Osteoblast (primary cell): ENCODE measurements at regions not wholly inside any gene's neighbourhood (a gene's known extent, or its start where the extent isn't known, plus 50 kb on each side); places are given as distances from the start of the nearest gene placed in this dataset.

Source experiments
- DNase-seq: peaks from one replicate; pipeline ENCODE4 v3.0.0; 2011; ENCODE audit warnings: low spot score, mixed read lengths; ENCODE audit not compliant: insufficient read length; ENCODE audit errors: missing footprints
- H2AFZ ChIP-seq: 2 replicates; pipeline ENCODE4 v1.6.0; 2011; ENCODE audit warnings: mild to moderate bottlenecking, low read length
- H3K27ac ChIP-seq: 2 replicates; pipeline ENCODE4 v1.5.1; 2011; ENCODE audit warnings: mild to moderate bottlenecking, low read depth, low read length, moderate library complexity
- H3K27me3 ChIP-seq: 2 replicates; pipeline ENCODE4 v1.6.0; 2012; ENCODE audit warnings: mild to moderate bottlenecking, control low read depth, inconsistent platforms, low read length, moderate library complexity; ENCODE audit not compliant: insufficient read depth
- H3K36me3 ChIP-seq: 2 replicates; pipeline ENCODE4 v1.5.1; 2011; ENCODE audit warnings: mild to moderate bottlenecking, low read length, control low read depth, moderate library complexity; ENCODE audit not compliant: insufficient read depth
- H3K4me1 ChIP-seq: 2 replicates; pipeline ENCODE4 v1.5.1; 2011; ENCODE audit warnings: mild to moderate bottlenecking, low read length, control low read depth, moderate library complexity; ENCODE audit not compliant: insufficient read depth
- H3K4me2 ChIP-seq: 2 replicates; pipeline ENCODE4 v1.6.0; 2011; ENCODE audit warnings: mild to moderate bottlenecking, low read length; ENCODE audit not compliant: insufficient read depth
- H3K4me3 ChIP-seq: fragments of 200-600 bp; sonication (generic); 3 replicates; pipeline ENCODE4 v1.5.1; 2012; ENCODE audit warnings: mild to moderate bottlenecking, low read length, inconsistent platforms; ENCODE audit not compliant: insufficient read depth
- H3K79me2 ChIP-seq: 2 replicates; pipeline ENCODE4 v1.6.0; 2012; ENCODE audit warnings: mild to moderate bottlenecking, low read length, control low read depth, inconsistent platforms; ENCODE audit not compliant: insufficient read depth
- H3K9me3 ChIP-seq: 2 replicates; pipeline ENCODE4 v1.5.1; 2011; ENCODE audit warnings: low read depth, low read length, control low read depth
- H4K20me1 ChIP-seq: 2 replicates; pipeline ENCODE4 v1.6.0; 2012; ENCODE audit warnings: mild to moderate bottlenecking, low read length, control low read depth; ENCODE audit not compliant: insufficient read depth
- TF ChIP-seq, protein P1 (sequence below): IDR thresholded peaks from 2 replicates; pipeline ENCODE4 v1.5.1; 2011; ENCODE audit warnings: mild to moderate bottlenecking, low read depth, low read length, moderate library complexity; ENCODE audit errors: extremely low read depth

GRCh38 chr14:42929806-42930480 is 1323.3 kb downstream of the LRFN5 start:
- no peaks in the 10 kb centered on the region for H3K27me3 ChIP-seq
- no peaks in the 10 kb centered on the region for H3K79me2 ChIP-seq
- H4K20me1 ChIP-seq = no peaks in the 10 kb centered on the region
- no peaks in the 10 kb centered on the region for H3K36me3 ChIP-seq
- no peak overlapping the region for H3K4me3 ChIP-seq
- H3K9me3 ChIP-seq = peaks cover 3% of the 10 kb centered on the region
- H3K4me2 ChIP-seq = no peak overlapping the region
- no peak overlapping the region for H3K27ac ChIP-seq
- TF ChIP-seq, protein P1, sequence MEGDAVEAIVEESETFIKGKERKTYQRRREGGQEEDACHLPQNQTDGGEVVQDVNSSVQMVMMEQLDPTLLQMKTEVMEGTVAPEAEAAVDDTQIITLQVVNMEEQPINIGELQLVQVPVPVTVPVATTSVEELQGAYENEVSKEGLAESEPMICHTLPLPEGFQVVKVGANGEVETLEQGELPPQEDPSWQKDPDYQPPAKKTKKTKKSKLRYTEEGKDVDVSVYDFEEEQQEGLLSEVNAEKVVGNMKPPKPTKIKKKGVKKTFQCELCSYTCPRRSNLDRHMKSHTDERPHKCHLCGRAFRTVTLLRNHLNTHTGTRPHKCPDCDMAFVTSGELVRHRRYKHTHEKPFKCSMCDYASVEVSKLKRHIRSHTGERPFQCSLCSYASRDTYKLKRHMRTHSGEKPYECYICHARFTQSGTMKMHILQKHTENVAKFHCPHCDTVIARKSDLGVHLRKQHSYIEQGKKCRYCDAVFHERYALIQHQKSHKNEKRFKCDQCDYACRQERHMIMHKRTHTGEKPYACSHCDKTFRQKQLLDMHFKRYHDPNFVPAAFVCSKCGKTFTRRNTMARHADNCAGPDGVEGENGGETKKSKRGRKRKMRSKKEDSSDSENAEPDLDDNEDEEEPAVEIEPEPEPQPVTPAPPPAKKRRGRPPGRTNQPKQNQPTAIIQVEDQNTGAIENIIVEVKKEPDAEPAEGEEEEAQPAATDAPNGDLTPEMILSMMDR = no peak
- peak overlapping the region; percentile 26 for H2AFZ ChIP-seq
- DNase-seq = no peak
- H3K4me1 ChIP-seq = no peaks in the 10 kb centered on the region

- Histone ChIP-seq H3K36me3 (no peaks in the 10 kb centered on the region), H2AFZ (no peak overlapping the region), H4K20me1 (no peaks in the 10 kb centered on the region), H3K4me3 (no peak overlapping the region), H3K27me3 (no peaks in the 10 kb centered on the region), H3K79me2 (no peaks in the 10 kb centered on the region), H3K4me2 (no peak overlapping the region), H3K4me1 (no peaks in the 10 kb centered on the region), H3K27ac (no peak overlapping the region), H3K9me3 (peaks cover 3% of the 10 kb centered on the region)
- TF ChIP-seq, protein P1 = no peak
- DNase-seq = no peak
Measured at GRCh38 chr14:42927313-42927712, 1320.6 kb downstream of the LRFN5 start.

DNA sequence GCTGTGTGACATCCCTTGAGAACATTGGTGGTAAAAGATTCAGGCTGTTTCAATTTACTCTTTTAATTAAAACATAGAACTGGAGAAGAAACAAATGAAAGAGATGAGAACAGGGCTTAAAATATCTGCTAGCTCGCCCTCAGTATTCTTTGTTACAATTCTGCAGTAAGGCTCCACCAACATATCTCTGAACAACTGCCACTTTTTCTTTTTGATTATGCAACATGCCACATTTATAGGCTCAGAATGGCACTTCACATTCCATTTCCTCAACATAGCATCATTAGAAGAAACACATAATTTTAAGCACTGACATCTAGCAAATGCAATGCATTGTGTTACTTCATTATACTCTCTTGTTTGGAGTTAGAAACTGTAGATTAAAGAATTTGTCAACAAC is 1315.2 kb downstream of the LRFN5 start:
- no peaks in the 10 kb centered on the region for H4K20me1 ChIP-seq

GRCh38 chr14:42918615-42919014 is 1311.9 kb downstream of the LRFN5 start:
- H3K27me3 ChIP-seq = no peaks in the 10 kb centered on the region
- H3K27ac ChIP-seq = no peak overlapping the region
- no peak overlapping the region for H2AFZ ChIP-seq
- no peak overlapping the region for H3K4me2 ChIP-seq
- no peaks in the 10 kb centered on the region for H4K20me1 ChIP-seq
- no peaks in the 10 kb centered on the region for H3K79me2 ChIP-seq
- H3K4me3 ChIP-seq = no peak overlapping the region
- H3K4me1 ChIP-seq = no peaks in the 10 kb centered on the region
- no peaks in the 10 kb centered on the region for H3K9me3 ChIP-seq
- H3K36me3 ChIP-seq = no peaks in the 10 kb centered on the region
- TF ChIP-seq, protein P1 = no peak
- no peak for DNase-seq

More for the DNA sequence above, 1315.2 kb downstream of the LRFN5 start:
- TF ChIP-seq, protein P1 = no peak
- DNase-seq = no peak
- Histone ChIP-seq H3K36me3 (no peaks in the 10 kb centered on the region), H2AFZ (no peak overlapping the region), H3K4me2 (no peak overlapping the region), H3K27me3 (no peaks in the 10 kb centered on the region), H3K9me3 (no peaks in the 10 kb centered on the region), H3K4me3 (no peak overlapping the region), H3K79me2 (no peaks in the 10 kb centered on the region), H3K4me1 (no peaks in the 10 kb centered on the region), H3K27ac (no peak overlapping the region)
